Tongue (tissue), 1 donor: ENCODE measurements at regions not wholly inside any gene's neighbourhood (a gene's known extent, or its start where the extent isn't known, plus 50 kb on each side); places are given as distances from the start of the nearest gene placed in this dataset.

ENCODE experiments used
- DNase-seq: peaks from one replicate; pipeline ENCODE4 v3.0.0-alpha.2; 2015

DNA sequence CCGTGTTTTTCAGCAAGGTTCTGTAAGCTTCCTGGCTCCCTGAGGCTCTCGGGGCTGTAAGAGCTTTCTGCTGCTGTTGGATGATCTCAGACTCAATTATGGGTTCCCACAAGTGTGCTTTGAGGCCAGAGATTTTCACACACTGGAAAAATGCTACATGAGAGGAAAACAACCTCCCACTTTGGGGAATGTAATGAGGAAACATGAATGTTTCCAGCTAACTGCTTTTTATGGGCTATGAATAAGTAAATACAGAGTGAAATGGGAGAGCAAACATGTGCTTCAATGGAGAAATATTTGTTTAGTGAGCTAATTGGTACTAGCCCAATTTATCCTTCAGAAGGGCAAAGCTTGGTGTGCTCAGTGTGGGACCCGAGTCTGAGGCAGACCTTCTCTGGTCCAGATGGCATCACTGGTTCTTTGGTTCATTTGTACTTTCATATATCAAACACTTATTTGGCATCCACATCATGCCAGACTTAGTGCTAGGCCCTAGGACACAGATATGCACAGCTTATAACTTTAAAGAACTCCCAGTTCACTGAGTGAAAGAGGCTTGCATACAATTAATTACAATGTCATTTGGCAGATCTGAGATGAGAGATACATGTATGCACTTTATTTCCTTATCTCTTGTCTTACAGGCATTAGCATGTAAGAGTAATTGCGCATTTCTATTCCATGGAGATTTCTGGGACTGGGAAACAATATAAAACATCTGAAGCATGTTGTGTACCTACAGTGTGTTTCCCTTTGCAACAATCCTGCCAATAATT, 248.8 kb downstream of the RDH14 start:
- peak; percentile 56 for DNase-seq

DNA sequence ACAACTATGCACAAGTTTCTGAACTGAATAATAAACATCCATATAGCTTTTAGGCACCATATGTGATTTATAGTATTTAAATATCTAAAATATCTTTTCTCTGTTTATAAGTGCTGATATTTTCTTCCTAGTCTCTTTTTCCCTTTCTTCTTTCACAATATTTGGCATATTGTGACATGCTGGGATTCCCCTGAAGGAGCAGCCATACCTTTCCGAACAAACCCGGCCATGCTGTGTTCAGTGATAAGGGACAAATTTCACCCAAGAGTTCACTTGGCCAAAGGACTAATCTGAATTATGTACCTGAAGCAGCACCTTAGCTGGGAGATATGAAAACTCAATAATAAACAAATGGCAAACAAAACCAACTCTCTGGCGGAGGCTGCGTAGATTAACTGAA, 250.8 kb downstream of the RDH14 start:
- DNase-seq, result no peak

DNA sequence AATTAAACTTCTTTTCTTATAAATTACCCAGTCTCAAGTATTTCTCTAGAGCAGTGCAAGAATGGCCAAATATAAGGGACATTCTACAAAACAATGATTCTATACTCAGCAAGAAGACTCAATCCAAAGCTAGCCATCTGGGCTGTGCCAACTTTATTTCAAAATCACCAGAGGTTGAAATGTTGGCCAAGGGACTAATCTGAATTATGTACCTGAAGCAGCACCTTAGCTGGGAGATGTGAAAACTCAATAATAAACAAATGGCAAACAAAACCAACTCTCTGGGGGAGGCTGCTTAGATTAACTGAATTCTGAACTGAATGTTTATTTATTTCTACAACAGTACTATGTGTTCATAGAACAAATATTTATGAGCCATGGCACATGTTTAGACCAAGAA, 251.3 kb downstream of the RDH14 start:
- no peak for DNase-seq

DNA sequence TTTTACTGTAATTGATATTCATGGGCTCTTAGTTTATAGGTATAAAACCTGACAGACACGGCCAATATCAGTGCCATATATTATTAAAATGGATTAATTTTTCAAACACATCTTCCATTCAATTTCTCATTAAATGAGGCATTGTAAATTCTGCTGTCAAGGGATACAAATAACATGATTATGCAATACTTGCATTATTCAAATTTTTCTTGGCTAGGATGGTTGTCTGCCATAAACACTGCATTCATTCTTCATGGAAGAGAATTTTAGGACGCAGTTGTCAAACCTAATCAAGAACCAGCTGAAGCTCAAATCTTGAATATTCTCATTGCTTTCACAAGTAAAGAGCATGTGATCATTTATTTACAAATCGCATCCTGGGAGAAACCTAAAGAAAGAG, 255.6 kb downstream of the RDH14 start:
- DNase-seq, result no peak

DNA sequence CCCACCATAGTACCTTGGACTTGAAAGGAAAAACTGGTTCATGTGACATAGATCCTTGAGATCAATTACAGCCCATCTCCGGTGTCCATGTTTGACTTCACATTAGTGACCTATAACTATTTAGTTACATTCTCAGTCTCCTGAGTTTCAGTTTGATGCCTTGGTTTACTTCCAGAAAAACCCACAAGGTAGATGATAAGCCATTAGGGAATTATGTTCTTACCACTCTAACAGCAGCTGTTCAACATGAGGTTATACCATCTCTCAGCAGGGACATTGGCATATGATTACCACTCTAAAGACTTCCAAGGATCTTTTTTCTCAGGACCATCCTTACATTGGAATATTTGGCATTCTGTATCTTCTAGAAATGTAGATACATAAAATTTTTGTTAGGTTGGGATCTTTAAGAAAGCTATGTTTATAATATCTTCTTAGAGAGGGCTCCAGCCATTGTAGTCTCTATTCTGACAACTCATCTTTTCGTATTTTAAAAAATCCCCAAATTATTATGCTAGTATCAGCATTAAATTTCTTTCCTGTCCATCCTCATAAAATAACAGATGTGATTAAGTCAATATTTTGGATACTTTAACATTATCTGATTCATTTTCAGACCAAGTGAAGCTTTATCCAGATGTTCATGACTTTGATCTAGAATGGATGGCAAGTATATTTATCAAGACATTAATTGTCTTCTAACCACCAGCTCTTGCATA, 258.9 kb downstream of the RDH14 start:
- DNase-seq, result no peak

DNA sequence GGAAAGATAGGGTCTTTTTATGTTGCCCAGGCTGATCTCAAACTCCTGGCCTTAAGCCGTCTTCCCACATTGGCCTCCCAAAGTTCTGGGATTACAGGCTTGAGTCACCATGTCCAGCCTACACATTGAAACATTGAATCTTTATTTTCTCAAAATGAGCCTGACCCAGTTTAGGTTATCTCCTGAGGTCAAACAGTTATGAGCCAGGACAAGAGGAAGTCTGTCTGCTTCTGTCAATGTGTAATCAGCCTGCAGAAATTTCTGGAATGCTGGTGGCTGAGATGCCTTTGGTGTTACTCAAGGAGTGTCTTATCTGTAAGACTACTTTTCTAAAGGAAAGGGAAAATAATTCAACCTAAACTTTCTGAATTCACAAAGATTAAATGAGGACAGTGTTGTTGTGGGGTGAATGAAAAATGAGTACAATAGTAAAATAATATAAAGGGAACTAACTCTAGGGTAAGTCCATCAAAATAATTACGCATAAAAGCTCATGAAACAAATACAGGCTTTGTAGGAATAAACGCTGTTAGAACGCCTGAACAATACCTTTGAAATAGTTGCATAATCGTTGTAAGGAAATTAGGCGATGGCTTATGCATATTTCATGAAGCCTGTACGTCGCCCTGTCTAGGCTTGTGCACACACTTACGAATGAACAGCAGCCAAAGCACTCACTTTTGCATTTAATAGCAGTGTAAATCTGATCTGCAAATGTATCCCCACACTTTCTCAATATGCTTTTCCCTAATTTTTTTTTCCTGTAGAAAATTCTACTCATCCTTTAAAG, 260.8 kb downstream of the RDH14 start:
- DNase-seq, result no peak

DNA sequence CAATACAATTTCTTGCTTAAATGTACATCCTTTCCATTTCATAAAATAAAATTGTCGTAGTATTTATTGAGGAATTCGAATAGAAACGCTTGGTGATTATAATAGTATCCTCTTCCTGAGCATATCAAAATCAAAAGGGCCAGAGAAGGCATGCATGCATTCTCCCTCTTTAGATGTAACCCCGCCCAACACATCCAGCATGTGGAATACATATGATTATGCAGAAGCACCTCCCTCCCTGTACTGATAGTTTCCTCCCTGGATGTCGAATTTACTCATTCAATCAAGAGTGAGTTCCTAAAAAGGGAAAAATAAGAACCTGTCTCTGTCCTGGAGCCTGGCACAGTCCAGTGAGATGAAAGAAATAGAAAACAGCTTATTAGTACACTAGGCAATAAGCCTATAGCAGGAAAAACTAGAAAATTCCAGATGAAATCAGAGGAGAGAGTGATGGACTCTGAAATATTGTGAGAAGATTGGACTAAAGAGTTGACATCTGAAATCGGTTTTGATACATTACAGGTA, 262.9 kb downstream of the RDH14 start:
- no peak for DNase-seq

DNA sequence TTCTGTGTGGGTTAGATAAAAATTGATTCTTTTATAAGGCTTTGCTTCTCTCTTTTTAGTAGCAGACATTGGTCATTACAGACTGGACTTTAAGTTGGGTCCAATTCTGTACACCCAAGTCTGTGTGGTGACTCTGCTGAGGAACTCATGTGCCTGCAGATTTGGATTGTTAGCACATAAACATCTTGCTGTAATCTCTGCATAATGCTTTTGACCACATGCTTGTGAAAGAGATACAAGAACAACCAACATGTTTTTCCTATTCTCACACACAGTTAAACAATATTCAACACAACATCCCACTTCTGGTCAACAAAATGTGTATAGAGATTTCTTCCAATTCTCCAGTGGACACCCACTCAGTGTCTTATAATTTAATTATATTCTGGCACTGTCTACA, 270.1 kb downstream of the RDH14 start:
- DNase-seq, result no peak

DNA sequence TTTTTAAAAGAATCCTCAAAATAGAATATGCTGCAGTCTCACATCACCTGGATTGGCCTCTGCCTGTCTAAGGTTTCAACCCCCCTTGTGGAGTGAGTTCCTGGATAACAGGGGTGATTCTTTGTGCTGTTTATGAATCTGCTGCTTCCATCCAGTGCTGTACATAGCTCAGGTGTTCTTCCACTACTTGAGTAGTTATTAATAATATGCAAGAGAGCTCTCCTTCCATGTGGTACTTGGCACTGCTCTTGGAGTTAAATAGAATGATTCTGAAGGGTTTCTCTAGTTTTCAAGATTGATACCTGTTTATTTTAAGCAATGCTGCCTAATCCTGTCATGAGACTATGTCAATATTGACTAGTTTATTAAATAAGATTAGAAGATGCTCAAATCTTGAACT, 273.6 kb downstream of the RDH14 start:
- DNase-seq, result no peak

DNA sequence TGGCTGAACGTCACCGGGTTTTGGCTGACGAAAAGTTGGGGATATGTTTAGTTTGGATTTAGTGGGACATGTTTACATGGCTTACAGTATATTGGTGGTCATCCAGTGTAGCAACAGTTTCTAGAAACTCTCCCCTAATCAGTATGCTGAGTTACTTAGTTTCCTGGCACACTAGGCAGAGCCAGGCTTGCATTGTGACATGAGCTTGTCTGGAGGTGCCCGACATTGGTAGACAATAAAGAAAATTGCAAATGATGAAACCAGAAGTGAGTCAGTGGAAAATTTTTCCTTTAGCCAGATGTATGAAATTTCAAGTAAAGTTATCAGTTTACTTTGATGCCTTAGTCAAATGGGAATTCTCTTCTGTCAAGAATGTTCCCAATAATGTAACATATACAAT, 276.1 kb downstream of the RDH14 start:
- DNase-seq, result no peak

DNA sequence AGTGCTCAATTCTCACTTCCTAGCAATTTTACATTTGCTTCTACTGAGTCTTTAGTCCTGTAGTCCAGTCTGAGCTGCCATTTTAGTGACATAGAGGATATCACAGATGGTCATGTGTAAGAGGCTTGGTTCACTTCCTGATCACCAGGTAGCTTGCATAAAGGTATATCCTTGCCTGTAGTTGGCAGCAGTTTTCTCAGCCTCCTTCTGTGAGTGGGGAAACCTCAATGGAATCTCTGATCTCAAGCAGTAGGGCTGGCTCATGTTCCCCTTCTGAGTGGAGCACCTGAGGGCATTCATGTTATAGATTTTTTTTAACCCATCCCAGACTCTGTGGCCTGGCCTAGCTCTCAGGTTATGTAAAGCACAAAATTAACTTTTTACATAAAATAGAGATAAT, 278.4 kb downstream of the RDH14 start:
- DNase-seq, result no peak

DNA sequence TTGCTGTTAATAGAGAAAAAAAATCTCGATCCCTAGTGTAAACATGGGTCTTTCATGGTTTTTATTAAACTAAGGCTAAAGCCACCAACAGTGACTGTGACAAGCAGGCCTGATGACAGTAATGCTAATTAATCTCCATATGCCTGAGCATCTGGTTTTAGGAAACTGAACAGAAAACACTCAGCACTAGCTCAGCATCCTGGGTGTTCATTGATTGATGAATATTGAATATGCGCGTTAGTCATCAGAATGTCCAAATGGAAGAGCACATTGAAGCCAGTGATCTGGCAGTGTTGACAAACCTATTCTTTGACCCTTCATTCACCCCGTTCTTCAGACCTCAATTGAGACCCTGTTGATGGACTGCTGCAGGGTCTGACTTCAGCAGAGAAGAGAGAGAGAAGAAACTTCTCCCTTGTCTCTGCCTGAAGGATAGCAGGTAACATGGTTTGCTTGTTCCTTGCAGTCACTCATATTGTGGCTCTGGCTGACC, 283.8 kb downstream of the RDH14 start:
- no peak for DNase-seq

DNA sequence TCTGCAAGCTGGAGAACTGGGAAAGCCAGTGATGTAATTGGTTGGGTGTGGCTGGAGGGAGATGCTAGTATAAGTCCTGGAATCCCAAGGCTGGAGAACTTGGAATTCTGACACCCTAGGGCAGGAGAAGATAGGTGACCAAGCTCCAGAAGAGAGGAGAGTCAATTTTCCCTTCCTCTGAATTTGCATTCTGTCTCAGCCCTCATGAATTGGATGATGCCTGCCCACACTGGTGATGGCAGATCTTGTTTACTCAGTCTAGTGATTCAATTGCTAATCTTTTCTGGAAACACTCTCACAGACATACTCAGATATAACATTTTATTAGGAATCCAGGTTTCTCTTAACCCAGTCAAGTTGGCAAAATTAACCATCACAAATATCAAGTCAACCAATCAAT, 287.2 kb downstream of the RDH14 start:
- no peak for DNase-seq

DNA sequence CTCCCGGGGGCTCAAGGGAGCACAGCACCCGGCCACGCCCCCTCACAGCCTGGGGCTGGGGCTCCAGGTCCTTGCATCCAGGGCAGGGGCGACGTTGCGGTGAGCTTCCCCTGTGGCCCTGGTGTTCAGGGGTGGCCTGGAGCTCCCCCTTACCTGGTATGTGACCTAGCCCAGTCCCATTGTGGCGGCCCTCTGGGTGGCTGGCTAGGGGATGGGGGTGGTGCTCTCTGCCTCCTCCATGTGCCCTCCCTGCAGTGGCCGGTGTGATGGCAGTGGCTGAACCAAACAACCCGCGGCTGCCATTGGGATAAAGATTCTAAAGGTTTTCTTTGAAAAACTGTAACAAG, 288.3 kb downstream of the RDH14 start:
- DNase-seq, result no peak

DNA sequence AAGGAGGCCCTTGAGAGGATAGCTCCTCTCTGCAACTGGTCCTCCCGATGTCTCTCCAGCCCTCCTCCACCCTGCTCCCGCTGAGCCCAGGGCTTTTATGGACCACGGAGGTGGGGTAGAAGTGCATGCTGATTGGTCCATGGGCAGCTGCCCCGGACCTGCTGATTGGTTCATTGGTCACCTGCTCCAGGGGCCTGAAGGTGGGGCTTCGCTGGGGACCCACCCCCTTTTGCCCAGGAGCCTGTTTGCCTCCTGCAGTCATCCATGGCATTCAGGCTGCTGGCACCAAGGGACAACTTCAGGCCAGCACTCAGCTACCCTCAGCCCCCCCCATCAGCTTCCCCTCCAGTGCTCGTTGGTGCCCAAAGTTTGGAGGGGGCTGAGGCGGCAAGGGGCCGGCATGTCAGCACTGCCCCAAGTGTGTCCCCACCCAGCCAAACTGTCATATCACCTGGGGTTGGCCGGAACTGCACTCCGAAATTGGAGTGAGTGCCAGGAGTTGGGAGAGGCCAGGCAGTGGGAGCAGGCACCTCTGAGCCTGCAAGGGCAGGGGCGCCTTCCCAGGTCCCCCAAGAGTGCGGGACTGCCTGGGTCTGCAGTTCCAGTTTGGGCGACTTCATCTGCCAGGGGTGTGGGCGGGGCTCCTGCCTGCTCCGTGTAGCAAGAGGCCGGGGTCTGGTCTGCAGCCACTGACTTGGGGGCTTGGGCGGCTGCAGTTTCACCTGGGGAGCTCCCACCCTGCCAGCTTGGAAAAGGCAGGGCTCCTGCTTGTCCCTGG, 288.9 kb downstream of the RDH14 start:
- DNase-seq, result no peak

DNA sequence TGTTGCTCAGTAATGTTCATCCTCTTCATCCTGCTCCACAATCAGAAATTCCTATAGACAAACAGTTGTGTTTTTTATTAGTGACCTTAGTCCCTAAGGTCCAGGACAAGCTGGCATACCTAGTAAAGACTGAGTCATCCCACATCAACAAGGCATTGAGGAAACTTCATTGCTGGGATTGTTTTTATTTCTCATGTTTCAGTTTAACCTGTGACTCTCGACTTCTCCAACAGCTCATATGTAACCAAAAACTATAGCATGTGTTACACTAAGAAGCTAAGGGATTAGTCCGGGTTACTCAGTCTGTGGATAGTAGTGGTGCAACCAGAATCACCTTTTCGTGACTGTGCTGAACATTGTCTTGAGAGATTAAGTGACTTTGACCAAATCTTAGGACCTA, 292.1 kb downstream of the RDH14 start:
- DNase-seq, result no peak

DNA sequence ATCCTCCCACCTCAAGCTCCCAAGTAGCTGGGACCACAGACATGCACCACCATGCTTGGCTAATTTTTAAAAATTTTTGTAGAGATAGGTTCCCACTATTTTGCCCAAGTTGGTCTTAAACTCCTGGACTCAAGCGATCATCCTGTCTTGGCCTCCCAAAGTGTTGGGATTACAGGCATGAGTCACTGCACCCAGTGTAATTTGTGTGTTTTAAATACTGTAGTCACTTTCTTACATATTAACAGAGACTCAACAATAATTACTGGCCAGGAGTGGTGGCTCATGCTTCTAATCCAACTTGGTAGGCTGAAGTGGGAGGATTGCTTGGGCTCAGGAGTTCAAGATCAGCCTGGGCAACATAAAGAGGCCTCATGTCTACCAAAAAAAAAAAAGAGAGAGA, 293.0 kb downstream of the RDH14 start:
- no peak for DNase-seq

DNA sequence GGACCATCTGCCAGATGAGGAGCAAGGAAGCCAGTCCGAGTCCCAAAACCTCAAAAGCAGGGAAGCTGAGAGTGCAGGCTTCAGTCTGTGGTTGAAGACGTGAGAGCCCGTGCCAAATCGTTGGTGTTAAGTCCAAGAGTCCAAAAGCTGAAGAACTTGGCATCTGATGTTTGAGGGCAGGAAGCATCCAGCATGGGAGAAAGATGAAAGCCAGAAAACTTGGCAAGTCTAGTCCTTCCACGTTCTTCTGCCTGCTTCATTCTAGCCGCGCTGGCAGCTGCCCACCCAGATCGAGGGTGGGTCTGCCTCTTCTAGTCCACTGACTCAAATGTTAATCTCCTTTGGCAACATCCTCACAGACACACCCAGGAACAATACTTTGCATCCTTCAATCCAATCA, 293.8 kb downstream of the RDH14 start:
- peak; percentile 50 for DNase-seq

DNA sequence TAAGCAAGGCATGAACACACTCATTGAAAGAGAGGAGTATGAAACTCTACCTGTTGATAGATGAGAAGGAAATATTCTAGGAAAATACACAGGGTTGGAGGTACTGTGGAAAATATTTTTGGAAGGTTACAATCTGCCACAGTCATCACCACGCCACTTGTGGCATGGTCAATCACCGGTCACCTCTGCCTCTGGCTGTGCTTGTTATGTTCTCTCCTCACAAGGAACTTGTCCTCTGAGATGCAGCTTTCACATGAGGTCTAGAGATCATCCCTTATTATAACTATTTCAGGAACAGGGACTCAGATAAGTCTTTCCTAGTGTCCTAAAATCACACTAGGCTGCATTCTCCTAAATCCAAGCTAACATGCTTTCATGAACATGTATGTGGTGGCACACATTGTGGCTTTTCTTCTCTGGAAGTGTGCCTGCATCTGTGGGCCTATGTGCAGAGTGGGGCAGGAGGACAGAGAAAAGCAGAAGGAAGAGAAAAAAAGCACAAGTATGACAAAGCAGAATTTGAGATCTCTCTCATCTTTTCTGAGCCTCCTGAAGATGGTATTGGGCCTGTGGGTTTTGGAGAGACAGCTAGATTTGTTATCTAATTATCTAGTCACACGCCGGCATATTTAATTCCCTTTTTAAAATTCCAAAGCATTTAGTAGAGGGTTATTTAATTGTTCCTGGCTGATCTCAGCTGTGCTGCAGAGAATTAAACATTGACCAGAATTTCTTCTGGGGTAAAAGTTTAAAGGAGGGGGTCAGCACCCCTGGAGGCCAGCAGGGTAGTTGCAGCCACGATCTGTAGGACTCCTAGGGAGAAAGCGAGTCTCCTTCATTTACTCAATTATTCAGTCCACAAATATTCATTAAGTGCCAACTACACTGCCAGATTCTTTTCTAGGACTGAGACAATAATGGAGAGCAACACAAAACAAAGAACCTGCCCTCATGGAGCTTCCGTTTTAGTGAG, 294.6 kb downstream of the RDH14 start:
- DNase-seq, result no peak

DNA sequence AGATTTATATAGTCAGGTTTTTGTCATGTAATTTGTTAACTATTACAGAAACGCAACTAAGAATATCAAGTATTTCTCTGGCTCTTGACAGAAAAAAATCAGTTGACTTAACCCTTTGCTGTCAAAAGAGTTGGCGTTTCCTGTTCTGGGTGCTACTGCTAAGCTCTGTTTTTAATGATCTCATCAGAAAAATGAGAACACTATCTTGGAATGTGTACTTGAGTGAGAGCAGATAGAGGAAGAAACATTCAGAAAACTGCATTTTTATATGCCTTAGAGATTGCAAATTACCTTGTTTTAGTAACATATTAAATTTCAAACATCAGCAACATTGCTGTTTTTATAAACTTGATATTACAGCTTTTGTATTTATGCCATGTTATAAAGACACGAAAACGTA, 297.9 kb downstream of the RDH14 start:
- no peak for DNase-seq

DNA sequence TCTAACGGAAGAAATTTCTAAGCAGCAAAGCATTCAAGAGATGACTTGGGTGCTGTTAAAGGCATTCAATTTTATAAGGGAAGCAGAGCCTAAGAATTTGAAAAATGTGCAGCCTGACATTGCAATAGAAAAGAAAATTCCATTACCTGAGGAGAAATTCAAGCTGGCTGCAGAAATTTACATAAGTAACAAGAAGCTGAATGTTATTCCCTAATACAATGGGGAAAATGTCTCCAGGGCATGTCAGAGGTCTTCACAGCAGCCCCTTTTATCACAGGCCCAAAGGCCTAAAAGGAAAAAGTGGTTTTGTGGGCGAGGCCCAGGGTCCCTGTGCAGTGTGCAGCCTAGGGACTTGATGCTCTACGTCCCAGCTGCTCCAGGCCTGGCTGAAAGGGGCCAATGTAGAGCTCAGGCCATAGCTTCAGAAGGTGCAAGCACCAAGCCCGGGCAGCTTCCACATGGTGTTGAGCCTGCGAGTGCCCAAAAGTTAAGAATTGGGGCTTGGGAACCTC, 306.7 kb downstream of the RDH14 start:
- DNase-seq, result no peak
